B cell (primary cell): ENCODE measurements at regions not wholly inside any gene's neighbourhood (a gene's known extent, or its start where the extent isn't known, plus 50 kb on each side); places are given as distances from the start of the nearest gene placed in this dataset.

Experiments
- CTCF ChIP-seq: fragments of 200-600 bp; IDR thresholded peaks from one replicate; pipeline ENCODE4 v1.8.0; 2022; ENCODE audit warnings: antibody characterized with exemption, mild to moderate bottlenecking
- EZH2 ChIP-seq: IDR thresholded peaks from 2 replicates; pipeline ENCODE4 v1.6.1; 2012; ENCODE audit warnings: borderline replicate concordance, low read depth, mild to moderate bottlenecking, moderate library complexity, low read length; ENCODE audit not compliant: insufficient read depth, poor library complexity, severe bottlenecking

GRCh38 chr5:82748688-82749460 lies 328.3 kb downstream of the TMEM167A start:
- TF ChIP-seq CTCF, result no peak
- no peak for TF ChIP-seq EZH2
